Uterus (tissue), 3 donors: ENCODE measurements at regions not wholly inside any gene's neighbourhood (a gene's known extent, or its start where the extent isn't known, plus 50 kb on each side); places are given as distances from the start of the nearest gene placed in this dataset.

ENCODE experiments used
- DNase-seq, 2 donors: peaks; one replicate each; pipeline ENCODE4 v3.0.0-alpha.2; 2019 to 2020
- H3K27ac ChIP-seq, 2 donors: fragments of 200-600 bp; sonication (generic); 1 replicate in 1 of 2; 2 replicates in 1 of 2; pipeline ENCODE4 v1.5.1; 2016 to 2018
- H3K27me3 ChIP-seq, 2 donors: fragments of 200-600 bp; sonication (generic); one replicate each; pipeline ENCODE4 v1.5.1; 2018 to 2019; ENCODE audit warnings: control low read depth in 1 of 2
- H3K36me3 ChIP-seq, 2 donors: fragments of 200-600 bp; sonication (generic); one replicate each; pipeline ENCODE4 v1.5.1; 2019; ENCODE audit warnings: control low read depth in 1 of 2
- H3K4me1 ChIP-seq, 2 donors: fragments of 200-600 bp; sonication (generic); one replicate each; pipeline ENCODE4 v1.5.1; 2018 to 2019; ENCODE audit warnings: control low read depth in 1 of 2
- H3K4me3 ChIP-seq, 2 donors: fragments of 200-600 bp; sonication (generic); 1 replicate in 1 of 2; 2 replicates in 1 of 2; pipeline ENCODE4 v1.5.1; 2018 to 2019; ENCODE audit warnings: mild to moderate bottlenecking in 1 of 2
- H3K9me3 ChIP-seq, 2 donors: fragments of 200-600 bp; sonication (generic); one replicate each; pipeline ENCODE4 v1.5.1; 2019; ENCODE audit warnings: control low read depth in 1 of 2
- POLR2A ChIP-seq, 2 donors: fragments of 450-650 bp; IDR thresholded peaks; one replicate each; pipeline ENCODE4 v1.6.1; 2016; ENCODE audit warnings: antibody characterized with exemption in 2 of 2, mild to moderate bottlenecking in 1 of 2, moderate library complexity in 1 of 2
- intact Hi-C: fragments of 100-400 bp; cut with DNase I; formaldehyde crosslinking; loops from one replicate; pipeline ENCODE4 v1.15.1; 2023; ENCODE audit warnings: low total_unique reads
- TF ChIP-seq, protein P1 (sequence below), 4 experiments: fragments of 200-600 bp in 2 of 4; fragments of 450-650 bp in 2 of 4; sonication (generic) in 2 of 4; IDR thresholded peaks; one replicate each; pipeline ENCODE4 v1.5.1; 2016 to 2019; ENCODE audit warnings: antibody characterized with exemption in 4 of 4, mild to moderate bottlenecking in 2 of 4, moderate library complexity in 1 of 4
- donor health status: DM: yes; HTN: yes; CAD: no.

DNA sequence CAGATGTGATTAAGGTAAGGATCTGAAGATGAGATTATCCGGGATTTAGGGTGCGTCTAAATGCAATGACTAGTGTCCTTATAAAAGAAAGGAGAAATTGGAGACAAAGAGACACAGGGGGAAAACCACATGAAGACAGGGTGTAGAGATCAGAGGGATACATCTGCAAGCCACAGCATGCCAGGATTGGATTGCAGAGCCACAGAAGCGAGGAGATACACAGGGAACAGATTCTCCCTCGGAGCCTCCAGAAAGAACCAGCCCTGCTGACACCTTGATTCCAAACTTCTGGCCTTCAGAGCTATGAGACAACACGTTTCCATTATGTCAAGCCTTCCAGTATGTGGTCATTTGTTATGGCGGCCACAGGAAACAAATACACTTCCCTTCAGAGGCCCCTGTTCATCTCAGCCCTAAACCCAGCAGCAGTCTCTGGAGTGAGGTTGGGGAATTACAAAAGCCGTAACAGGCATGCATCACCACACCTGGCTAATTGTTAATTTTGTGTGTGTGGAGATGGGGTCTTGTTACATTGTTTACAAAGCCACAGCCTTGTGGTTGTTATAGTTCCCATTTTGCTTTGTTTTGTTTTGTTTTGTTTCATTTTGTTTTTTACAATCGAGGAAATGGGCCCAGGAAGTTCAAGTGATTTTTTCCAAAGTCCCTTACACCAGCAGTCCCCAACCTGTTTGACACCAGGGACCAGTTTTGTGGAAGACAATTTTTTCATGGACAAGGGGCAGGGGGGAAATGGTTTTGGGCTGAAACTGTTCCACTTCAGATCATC lies 51.6 kb upstream of the LYRM9 start:
- DNase-seq = no peak
- H3K36me3 ChIP-seq = no peaks in the 10 kb centered on the region
- no peak overlapping the region for H3K27ac ChIP-seq
- no peak overlapping the region for H3K4me3 ChIP-seq
- H3K9me3 ChIP-seq = no peaks in the 10 kb centered on the region
- no peaks in the 10 kb centered on the region for H3K27me3 ChIP-seq
- no peak for TF ChIP-seq POLR2A (IDR thresholded peaks at IDR 0.05)
- TF ChIP-seq, protein P1, sequence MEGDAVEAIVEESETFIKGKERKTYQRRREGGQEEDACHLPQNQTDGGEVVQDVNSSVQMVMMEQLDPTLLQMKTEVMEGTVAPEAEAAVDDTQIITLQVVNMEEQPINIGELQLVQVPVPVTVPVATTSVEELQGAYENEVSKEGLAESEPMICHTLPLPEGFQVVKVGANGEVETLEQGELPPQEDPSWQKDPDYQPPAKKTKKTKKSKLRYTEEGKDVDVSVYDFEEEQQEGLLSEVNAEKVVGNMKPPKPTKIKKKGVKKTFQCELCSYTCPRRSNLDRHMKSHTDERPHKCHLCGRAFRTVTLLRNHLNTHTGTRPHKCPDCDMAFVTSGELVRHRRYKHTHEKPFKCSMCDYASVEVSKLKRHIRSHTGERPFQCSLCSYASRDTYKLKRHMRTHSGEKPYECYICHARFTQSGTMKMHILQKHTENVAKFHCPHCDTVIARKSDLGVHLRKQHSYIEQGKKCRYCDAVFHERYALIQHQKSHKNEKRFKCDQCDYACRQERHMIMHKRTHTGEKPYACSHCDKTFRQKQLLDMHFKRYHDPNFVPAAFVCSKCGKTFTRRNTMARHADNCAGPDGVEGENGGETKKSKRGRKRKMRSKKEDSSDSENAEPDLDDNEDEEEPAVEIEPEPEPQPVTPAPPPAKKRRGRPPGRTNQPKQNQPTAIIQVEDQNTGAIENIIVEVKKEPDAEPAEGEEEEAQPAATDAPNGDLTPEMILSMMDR (IDR thresholded peaks at IDR 0.05) = no peak
- no peaks in the 10 kb centered on the region for H3K4me1 ChIP-seq
- intact Hi-C loops = no loop called here

DNA sequence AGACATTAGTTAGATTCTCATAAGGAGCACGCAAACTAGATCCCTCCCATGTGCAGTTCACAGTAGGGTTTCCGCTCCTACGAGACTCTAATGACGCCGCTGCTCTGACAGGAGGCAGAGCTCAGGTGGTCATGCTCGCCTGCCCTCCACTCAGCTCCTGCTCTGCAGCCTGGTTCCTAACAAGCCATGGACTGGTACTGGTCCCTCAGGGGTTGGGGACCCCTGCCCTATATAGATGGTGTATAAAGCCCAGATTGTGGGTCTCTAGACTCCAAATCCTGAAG lies 52.1 kb upstream of the LYRM9 start:
- H3K9me3 ChIP-seq = no peaks in the 10 kb centered on the region
- TF ChIP-seq, protein P1 (IDR thresholded peaks at IDR 0.05) = no peak
- TF ChIP-seq POLR2A (IDR thresholded peaks at IDR 0.05) = no peak
- no peak for DNase-seq
- no peak overlapping the region for H3K4me3 ChIP-seq
- no peaks in the 10 kb centered on the region for H3K36me3 ChIP-seq
- H3K27me3 ChIP-seq = no peaks in the 10 kb centered on the region
- no peaks in the 10 kb centered on the region for H3K4me1 ChIP-seq
- intact Hi-C loops = no loop called here
- H3K27ac ChIP-seq = no peak overlapping the region

DNA sequence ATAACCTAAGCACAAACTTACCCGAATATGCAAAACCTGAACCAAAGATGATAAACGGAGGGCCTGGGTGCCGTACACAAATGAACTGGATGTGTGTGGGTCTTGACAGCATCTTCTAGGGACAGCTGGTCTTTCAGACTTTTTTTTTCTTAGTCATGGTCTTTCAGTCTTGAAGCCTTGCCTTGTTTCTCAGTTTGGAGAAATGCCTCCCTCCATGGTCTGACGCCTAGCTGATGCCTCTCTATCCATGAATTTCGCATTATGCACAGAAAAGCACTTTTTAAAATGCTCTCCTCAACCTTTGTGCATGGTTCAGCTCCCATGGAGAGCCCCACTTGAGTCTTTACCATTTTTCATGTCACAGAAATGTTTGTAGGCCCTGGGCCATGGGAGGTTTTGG lies 52.8 kb upstream of the LYRM9 start:
- no peak for DNase-seq
- no peak overlapping the region for H3K4me3 ChIP-seq
- intact Hi-C loops = no loop called here

DNA sequence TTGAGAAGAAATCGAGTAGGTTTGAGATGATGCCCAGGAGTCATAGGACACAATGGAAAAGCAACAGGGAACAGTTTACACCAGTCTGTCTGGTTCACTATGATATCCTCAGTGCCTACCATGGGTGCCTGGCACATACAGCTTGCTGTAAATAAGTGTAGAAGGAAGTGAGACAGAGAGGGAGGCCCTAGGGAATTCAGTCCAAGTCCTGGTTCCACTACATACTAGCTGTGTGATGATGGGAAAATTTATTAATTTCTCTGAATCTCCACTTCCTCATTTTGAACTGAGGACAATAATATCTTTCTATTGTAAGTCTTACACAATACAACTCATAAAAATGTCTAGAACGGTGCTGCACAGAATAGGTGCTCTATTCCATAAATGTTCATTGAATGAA lies 53.3 kb upstream of the LYRM9 start:
- Histone ChIP-seq H3K4me1 (no peaks in the 10 kb centered on the region), H3K27ac (no peak overlapping the region), H3K9me3 (no peaks in the 10 kb centered on the region), H3K36me3 (no peaks in the 10 kb centered on the region), H3K4me3 (no peak overlapping the region), H3K27me3 (no peaks in the 10 kb centered on the region)
- intact Hi-C loops = no loop called here
- TF ChIP-seq POLR2A (IDR thresholded peaks at IDR 0.05) = no peak
- TF ChIP-seq, protein P1 (IDR thresholded peaks at IDR 0.05) = no peak
- no peak for DNase-seq

More for the DNA sequence above, 52.8 kb upstream of the LYRM9 start:
- no peak overlapping the region for H3K27ac ChIP-seq
- no peaks in the 10 kb centered on the region for H3K4me1 ChIP-seq
- H3K36me3 ChIP-seq = no peaks in the 10 kb centered on the region
- no peaks in the 10 kb centered on the region for H3K9me3 ChIP-seq
- H3K27me3 ChIP-seq = no peaks in the 10 kb centered on the region
- TF ChIP-seq POLR2A (IDR thresholded peaks at IDR 0.05) = no peak
- TF ChIP-seq, protein P1 (IDR thresholded peaks at IDR 0.05) = no peak

DNA sequence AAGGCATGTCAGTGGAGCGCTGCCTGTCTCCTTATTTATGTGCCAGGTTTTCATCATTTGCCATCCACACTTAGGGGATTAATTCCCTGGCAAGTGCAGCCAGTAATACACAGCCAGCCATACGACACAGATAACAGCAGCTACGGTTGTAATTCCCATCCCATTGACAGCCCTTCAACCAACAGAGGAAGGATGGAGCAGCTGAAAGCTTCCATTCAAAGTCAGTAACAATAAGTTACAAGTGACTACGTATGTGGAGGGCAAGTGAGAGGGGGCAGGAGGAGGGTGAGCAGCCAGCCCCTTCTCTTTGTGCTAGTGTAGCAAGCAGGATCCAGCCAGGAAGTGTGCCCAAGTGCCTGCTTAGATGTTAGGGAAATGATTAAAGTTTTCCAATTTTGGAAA lies 53.8 kb upstream of the LYRM9 start:
- H3K4me1 ChIP-seq = no peaks in the 10 kb centered on the region

More for the DNA sequence above, 53.8 kb upstream of the LYRM9 start:
- Histone ChIP-seq H3K9me3 (no peaks in the 10 kb centered on the region), H3K4me3 (no peak overlapping the region), H3K36me3 (no peaks in the 10 kb centered on the region), H3K27me3 (no peaks in the 10 kb centered on the region), H3K27ac (no peak overlapping the region)
- no peak for DNase-seq
- intact Hi-C loops = no loop called here
- TF ChIP-seq, protein P1 (IDR thresholded peaks at IDR 0.05) = no peak
- TF ChIP-seq POLR2A (IDR thresholded peaks at IDR 0.05) = no peak
